Activated CD4-positive, CD25-positive, alpha-beta regulatory T cell treated with anti-CD3 and anti-CD28 coated beads, Interleukin-2, amount 50 U/mL, for 72 hours (primary cell): ENCODE measurements at regions not wholly inside any gene's neighbourhood (a gene's known extent, or its start where the extent isn't known, plus 50 kb on each side); places are given as distances from the start of the nearest gene placed in this dataset.
"Not testable (repeated sequence)": the region's sequence is repeated elsewhere in the genome, so short reads cannot be mapped to it uniquely, and the experiment has no call there.

ENCODE experiments used
- DNase-seq: peaks from one replicate; pipeline ENCODE4 v3.0.0; 2021

- no peak for DNase-seq
These were observed 78.1 kb upstream of the YWHAQ start for GRCh38 chr2:9708683-9709538.

GRCh38 chr2:9709539-9710285, 78.9 kb upstream of the YWHAQ start:
- DNase-seq: no peak

DNA sequence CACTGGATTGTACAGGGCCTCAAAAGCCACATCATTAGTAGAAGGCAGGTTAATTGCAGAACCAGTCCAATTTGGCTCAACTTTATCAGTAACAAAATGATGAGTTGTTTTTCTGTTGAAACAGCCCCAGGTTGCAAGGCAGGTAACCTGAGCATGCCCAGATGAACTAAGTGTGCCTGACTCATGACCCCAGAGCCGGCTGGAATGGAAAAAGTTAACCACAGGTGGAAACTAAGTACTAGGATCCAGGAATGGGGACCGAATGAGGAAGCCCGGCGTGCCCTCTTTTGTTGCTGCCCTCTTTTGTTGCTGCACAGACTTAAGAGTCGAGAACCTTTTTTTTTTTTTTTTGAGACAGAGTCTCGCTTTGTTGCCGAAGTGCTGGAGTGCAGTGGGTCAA, 79.5 kb upstream of the YWHAQ start:
- DNase-seq: no peak

- DNase-seq: peak; percentile 33
These were observed 81.5 kb upstream of the YWHAQ start for GRCh38 chr2:9712263-9712662.

DNA sequence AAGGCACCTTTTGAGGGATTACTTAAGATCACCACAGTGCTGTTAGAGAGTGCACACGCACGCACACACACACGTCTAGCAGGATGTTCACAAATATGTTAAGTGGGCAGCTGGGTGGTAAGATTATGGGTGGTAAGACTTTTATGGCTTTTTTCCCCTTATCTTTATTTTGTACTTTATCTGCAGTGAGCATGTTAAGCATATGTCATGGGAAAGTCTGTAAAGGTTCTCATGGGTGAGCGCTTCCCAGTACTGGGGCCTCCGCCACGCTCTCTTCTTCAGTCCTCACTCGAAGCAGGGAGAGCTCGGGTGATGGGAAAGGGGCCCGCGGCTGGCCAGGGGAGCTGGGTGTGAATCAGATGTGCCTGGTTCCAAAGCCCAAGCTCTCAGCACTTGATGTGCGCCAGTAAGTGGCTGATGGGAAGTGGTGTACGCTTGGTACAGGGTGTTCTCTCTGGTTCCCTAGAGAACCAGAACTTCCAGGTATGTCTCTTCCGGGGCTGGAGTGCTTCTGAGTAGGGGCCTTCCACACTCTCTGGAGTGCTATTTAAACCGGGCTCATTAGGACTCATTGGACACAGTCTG, 83.9 kb upstream of the YWHAQ start:
- peak; percentile 24 for DNase-seq

DNA sequence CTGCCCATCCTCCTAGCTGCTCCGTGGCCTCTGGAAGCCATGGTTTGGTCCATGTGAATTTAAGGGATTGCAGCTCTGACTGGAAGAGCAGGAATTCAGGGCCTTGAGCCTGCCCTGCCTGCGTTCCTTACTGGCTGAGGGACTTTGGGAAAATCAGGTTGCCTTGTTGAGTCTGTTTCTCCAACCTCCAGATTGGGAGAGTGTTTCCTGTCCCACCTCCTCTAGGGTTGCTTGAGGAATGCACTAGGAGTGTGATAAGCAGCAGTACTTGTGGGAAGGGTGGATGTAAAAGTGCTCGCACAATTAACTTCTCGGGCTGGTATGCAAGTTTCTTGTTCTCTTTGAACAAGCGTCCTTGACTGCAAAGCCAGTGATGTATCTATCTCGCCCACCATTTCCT, 84.4 kb upstream of the YWHAQ start:
- peak; percentile 13 for DNase-seq

DNA sequence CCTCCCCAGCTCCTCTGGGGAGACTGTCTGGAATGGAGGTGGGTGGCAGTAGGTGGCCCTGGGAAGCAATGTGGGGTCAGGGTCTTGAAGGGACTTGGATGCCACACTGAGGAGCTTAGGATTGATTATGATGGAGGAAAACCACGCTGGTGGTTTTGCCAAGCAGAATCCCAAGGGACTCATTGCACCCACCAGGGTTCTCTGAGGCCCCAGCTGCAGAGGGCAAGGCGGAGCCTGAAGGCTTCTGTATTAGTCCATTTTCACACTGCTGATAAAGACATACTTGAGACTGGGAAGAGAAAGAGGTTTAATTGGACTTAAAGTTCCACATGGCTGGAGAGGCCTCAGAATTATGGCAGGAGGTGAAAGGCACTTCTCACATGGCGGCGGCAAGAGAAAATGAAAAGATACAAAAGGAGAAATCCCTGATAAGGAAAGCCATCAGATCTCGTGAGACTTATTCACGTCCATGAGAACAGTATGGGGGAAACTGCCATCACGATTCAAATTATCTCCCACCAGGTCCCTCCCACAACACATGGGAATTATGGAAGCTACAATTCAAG, 87.2 kb upstream of the YWHAQ start:
- DNase-seq: no peak

GRCh38 chr2:9720352-9721093, 89.7 kb upstream of the YWHAQ start:
- DNase-seq: no peak

DNA sequence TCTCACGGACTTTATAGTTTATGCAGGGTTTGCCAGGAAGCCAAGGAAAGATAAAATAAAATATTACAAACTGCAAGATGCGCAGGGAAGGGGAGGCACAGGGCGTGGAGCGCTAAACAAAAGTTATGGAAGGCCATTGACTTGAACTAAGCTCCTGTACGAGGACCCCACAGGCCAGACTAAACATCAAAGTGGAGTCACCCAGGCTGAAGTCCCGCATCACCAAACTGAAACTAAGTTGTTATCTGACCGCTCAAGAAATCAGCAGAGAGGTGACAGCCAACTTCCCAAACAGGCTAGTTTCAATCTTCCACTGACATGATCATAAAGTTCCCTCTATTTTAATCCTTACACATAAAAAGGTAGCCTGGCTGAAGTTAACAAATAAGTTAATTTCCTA, 90.5 kb upstream of the YWHAQ start:
- no peak for DNase-seq

- DNase-seq: no peak
These were observed 91.7 kb upstream of the YWHAQ start for GRCh38 chr2:9722451-9722850.

DNA sequence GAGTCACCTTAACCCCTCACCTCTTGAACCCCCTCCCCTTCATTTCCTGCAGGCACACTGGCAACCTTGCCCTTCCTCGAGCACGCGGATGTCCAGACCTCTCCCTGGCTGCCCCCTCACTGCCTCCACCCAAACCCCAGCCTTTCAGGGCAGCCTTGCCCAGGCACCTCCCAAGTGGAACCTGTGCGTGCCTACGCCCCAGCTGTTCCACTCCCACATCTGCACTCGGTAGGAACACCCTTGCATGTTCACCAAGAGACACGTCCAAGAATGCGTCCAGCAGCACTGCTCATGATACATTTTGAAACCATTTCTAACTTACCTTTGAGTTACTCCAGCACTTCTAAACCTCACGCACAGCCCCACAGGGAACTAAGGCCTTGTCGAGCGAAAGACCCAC, 93.8 kb upstream of the YWHAQ start:
- no peak for DNase-seq

GRCh38 chr2:9725106-9725505, 94.3 kb upstream of the YWHAQ start:
- DNase-seq: no peak

GRCh38 chr2:9726016-9726415, 95.2 kb upstream of the YWHAQ start:
- not testable (repeated sequence) for DNase-seq

- not testable (repeated sequence) for DNase-seq
These were observed 99.7 kb upstream of the YWHAQ start for GRCh38 chr2:9730523-9730922.

- no peak for DNase-seq
These were observed 102.0 kb upstream of the YWHAQ start for GRCh38 chr2:9732824-9733223.

- DNase-seq: no peak
These were observed 103.5 kb upstream of the YWHAQ start for GRCh38 chr2:9734308-9734707.

GRCh38 chr2:9735335-9735734, 104.5 kb upstream of the YWHAQ start:
- no peak for DNase-seq

GRCh38 chr2:9736021-9736420, 105.2 kb upstream of the YWHAQ start:
- no peak for DNase-seq

GRCh38 chr2:9737053-9737875, 106.0 kb upstream of the TAF1B start:
- DNase-seq: no peak

DNA sequence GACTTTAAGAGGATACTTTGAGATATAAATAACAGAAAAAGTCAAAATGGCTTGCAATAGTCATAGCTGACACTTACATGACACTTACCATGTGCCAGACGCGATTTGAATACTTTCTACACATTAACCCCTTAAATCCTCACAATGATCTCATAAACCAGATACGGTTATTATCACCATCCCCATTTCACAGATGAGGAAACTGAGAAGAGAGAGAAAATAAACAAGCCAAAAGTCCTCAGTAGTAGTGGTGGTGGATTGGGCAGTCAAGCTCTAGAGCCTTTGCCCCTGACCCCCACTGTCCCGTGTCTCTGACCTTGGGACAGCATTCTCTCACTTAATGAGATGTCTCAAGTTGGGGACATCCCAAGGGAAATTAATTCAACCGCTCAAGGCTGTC, 105.2 kb upstream of the TAF1B start:
- DNase-seq: no peak

DNA sequence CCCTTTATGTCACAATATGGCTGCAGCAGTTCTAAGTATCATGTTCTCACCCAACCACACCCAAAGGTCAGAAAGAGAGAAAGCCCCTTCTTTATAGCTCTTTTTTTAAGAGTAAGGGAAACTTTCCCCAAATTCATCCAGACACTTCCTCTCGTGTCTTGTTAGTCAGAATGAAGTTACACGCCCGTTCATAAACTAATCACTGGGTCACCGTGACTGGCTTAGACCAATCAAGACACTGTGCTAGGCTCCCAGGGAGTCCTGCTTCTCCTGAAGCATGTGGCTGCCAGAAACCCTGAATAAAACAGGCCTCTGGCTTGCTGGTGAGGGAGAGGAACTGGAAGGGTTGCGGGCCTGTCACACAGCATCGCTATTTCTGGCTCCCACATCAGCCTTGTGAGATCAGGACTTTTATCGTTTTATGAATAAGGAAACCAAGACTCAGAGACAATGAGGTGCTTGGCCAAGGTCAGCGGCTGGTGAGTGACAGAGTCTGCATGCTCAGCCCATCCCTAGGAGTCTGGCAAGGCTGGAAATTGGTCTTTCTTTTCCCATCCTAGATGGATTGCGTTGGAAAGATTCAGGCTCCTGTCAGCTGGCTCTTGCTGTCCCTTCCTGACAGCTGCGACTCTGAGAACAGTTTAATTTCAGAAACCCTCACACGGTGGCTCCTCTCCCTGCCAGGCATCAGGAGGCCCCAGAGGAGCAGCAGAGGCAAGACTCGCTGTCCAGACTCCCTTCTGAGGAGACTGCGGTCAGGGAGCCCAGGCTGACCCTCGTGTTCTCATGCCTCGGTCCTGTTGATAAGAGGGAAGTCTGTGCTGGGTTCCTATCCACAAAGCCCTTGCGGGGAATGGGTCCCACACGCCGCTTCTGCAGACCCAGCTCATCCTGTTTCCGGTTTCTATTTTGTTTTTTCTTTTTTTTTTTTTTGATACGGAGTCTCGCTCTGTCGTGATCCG, 104.5 kb upstream of the TAF1B start:
- no peak for DNase-seq
